H9 (cell line): ENCODE measurements at regions not wholly inside any gene's neighbourhood (a gene's known extent, or its start where the extent isn't known, plus 50 kb on each side); places are given as distances from the start of the nearest gene placed in this dataset.

Experiments used
- DNase-seq: peaks from one replicate; pipeline ENCODE4 v3.0.0-alpha.2; 2017
- H2AFZ ChIP-seq: one replicate; pipeline ENCODE4 v1.6.1; 2013; ENCODE audit warnings: mild to moderate bottlenecking, low read length, control low read depth, moderate library complexity
- H2AK5ac ChIP-seq: 2 replicates; pipeline ENCODE4 v1.6.1; 2013; ENCODE audit warnings: low read length, control low read depth, mixed read lengths; ENCODE audit not compliant: insufficient read length
- H2BK120ac ChIP-seq: one replicate; pipeline ENCODE4 v1.6.1; 2013; ENCODE audit warnings: low read depth, mild to moderate bottlenecking, low read length, control low read depth, inconsistent platforms; ENCODE audit not compliant: poor library complexity, severe bottlenecking
- H2BK12ac ChIP-seq: 2 replicates; pipeline ENCODE4 v1.6.1; 2013; ENCODE audit warnings: low read length, control low read depth, mixed read lengths, low read depth; ENCODE audit not compliant: insufficient read length
- H2BK15ac ChIP-seq: 2 replicates; pipeline ENCODE4 v1.6.1; 2013; ENCODE audit warnings: low read depth, low read length, control low read depth
- H2BK20ac ChIP-seq: one replicate; pipeline ENCODE4 v1.6.1; 2013; ENCODE audit warnings: low read depth, mild to moderate bottlenecking, low read length, control low read depth, inconsistent platforms; ENCODE audit not compliant: poor library complexity, severe bottlenecking
- H2BK5ac ChIP-seq: 2 replicates; pipeline ENCODE4 v1.6.1; 2013; ENCODE audit warnings: low read length, control low read depth, mixed read lengths; ENCODE audit not compliant: insufficient read length
- H3K14ac ChIP-seq: 2 replicates; pipeline ENCODE4 v1.6.1; 2013; ENCODE audit warnings: low read length, control low read depth; ENCODE audit not compliant: insufficient read depth
- H3K18ac ChIP-seq: 2 replicates; pipeline ENCODE4 v1.6.1; 2013; ENCODE audit warnings: low read depth, mild to moderate bottlenecking, mixed read lengths, low read length, control low read depth; ENCODE audit not compliant: insufficient read length
- H3K23ac ChIP-seq: 2 replicates; pipeline ENCODE4 v1.6.1; 2013; ENCODE audit warnings: low read length, control low read depth, mixed read lengths, low read depth; ENCODE audit not compliant: insufficient read length
- H3K23me2 ChIP-seq: 2 replicates; pipeline ENCODE4 v1.6.1; 2013; ENCODE audit warnings: low read depth, mild to moderate bottlenecking, mixed read lengths, low read length, control low read depth; ENCODE audit not compliant: insufficient read length, poor library complexity, severe bottlenecking
- H3K27ac ChIP-seq: 2 replicates; pipeline ENCODE4 v1.5.1; 2013; ENCODE audit warnings: low read length, control low read depth, mixed read lengths, low read depth; ENCODE audit not compliant: insufficient read length
- H3K27me3 ChIP-seq: 2 replicates; pipeline ENCODE4 v1.6.1; 2013; ENCODE audit warnings: low read length, control low read depth, inconsistent platforms; ENCODE audit not compliant: insufficient read depth
- H3K4ac ChIP-seq: 2 replicates; pipeline ENCODE4 v1.6.1; 2013; ENCODE audit warnings: low read depth, mild to moderate bottlenecking, control low read depth, inconsistent platforms, low read length, moderate library complexity
- H3K4me1 ChIP-seq: 2 replicates; pipeline ENCODE4 v1.6.1; 2013; ENCODE audit warnings: low read length, control low read depth, inconsistent platforms; ENCODE audit not compliant: insufficient read depth
- H3K4me2 ChIP-seq: 2 replicates; pipeline ENCODE4 v1.6.1; 2013; ENCODE audit warnings: low read length, control low read depth, mixed read lengths; ENCODE audit not compliant: insufficient read length, insufficient read depth
- H3K56ac ChIP-seq: 2 replicates; pipeline ENCODE4 v1.6.1; 2013; ENCODE audit warnings: low read depth, mild to moderate bottlenecking, mixed read lengths, low read length, control low read depth; ENCODE audit not compliant: insufficient read length
- H3K79me1 ChIP-seq: 2 replicates; pipeline ENCODE4 v1.6.1; 2013; ENCODE audit warnings: low read depth, mild to moderate bottlenecking, moderate library complexity, low read length, control low read depth, inconsistent platforms; ENCODE audit not compliant: insufficient read depth, poor library complexity, severe bottlenecking
- H3K79me2 ChIP-seq: 2 replicates; pipeline ENCODE4 v1.6.1; 2013; ENCODE audit warnings: low read length, control low read depth, inconsistent platforms; ENCODE audit not compliant: insufficient read depth
- H3K9ac ChIP-seq: 2 replicates; pipeline ENCODE4 v1.6.1; 2013; ENCODE audit warnings: low read length, control low read depth, mixed read lengths; ENCODE audit not compliant: insufficient read length; ENCODE audit errors: extremely low read depth
- H3K9me3 ChIP-seq: one replicate; pipeline ENCODE4 v1.6.1; 2013; ENCODE audit warnings: low read depth, low read length, inconsistent platforms; ENCODE audit not compliant: control insufficient read depth
- H3T11ph ChIP-seq: one replicate; pipeline ENCODE4 v1.6.1; 2013; ENCODE audit warnings: mild to moderate bottlenecking, low read length, control low read depth, inconsistent platforms
- H4K20me1 ChIP-seq: one replicate; pipeline ENCODE4 v1.6.1; 2013; ENCODE audit not compliant: control insufficient read depth, insufficient read length, insufficient read depth
- H4K5ac ChIP-seq: 2 replicates; pipeline ENCODE4 v1.6.1; 2013; ENCODE audit warnings: low read depth, mild to moderate bottlenecking, mixed read lengths, low read length, control low read depth; ENCODE audit not compliant: insufficient read length
- H4K8ac ChIP-seq: replicated peaks from 2 replicates; pipeline ENCODE4 v1.6.1; 2013; ENCODE audit warnings: low read length, control low read depth, mixed read lengths, low read depth; ENCODE audit not compliant: insufficient read length
- H4K91ac ChIP-seq: 2 replicates; pipeline ENCODE4 v1.6.1; 2013; ENCODE audit warnings: low read depth, mild to moderate bottlenecking, moderate library complexity, mixed read lengths, low read length, control low read depth; ENCODE audit not compliant: insufficient read length
- H3K27ac Mint-ChIP-seq, 3 experiments: 2 replicates in 2 of 3; 3 replicates in 1 of 3; pipeline ENCODE4 v1.8.0; 2020 to 2021; ENCODE audit warnings: mixed read lengths in 3 of 3, mild to moderate bottlenecking in 1 of 3, moderate library complexity in 1 of 3
- H3K27me3 Mint-ChIP-seq: 2 replicates; pipeline ENCODE4 v1.8.0; 2021; ENCODE audit warnings: low read depth, mild to moderate bottlenecking, moderate library complexity, mixed read lengths
- H3K36me3 Mint-ChIP-seq, 3 experiments: 2 replicates in 2 of 3; 3 replicates in 1 of 3; pipeline ENCODE4 v1.8.0; 2020 to 2021; ENCODE audit warnings: low read depth in 3 of 3, mixed read lengths in 3 of 3; ENCODE audit not compliant: insufficient read depth in 1 of 3
- H3K4me1 Mint-ChIP-seq, 2 experiments: 2 replicates each; pipeline ENCODE4 v1.8.0; 2020; ENCODE audit warnings: mixed read lengths in 2 of 2
- H3K4me3 Mint-ChIP-seq, 2 experiments: 2 replicates in 1 of 2; 3 replicates in 1 of 2; pipeline ENCODE4 v1.8.0; 2020 to 2021; ENCODE audit warnings: mild to moderate bottlenecking in 2 of 2, mixed read lengths in 2 of 2, moderate library complexity in 1 of 2
- H3K9me3 Mint-ChIP-seq, 2 experiments: 2 replicates in 1 of 2; 3 replicates in 1 of 2; pipeline ENCODE4 v1.8.0; 2020; ENCODE audit warnings: mild to moderate bottlenecking in 2 of 2, mixed read lengths in 2 of 2, moderate library complexity in 1 of 2
- WGBS: extraction: QIAGEN DNeasy Blood & Tissue Kit; methylation state at CpG from one replicate; pipeline ENCODE4 v1.1.7; 2013; ENCODE audit warnings: missing lambda C conversion rate, low lambda C conversion rate, mixed read lengths; ENCODE audit not compliant: insufficient read length; ENCODE audit errors: extremely low coverage; 5-methylcytosine and 5-hydroxymethylcytosine counted together
- TF ChIP-seq, protein P1 (sequence below): fragments of 200-600 bp; sonication (generic); conservative IDR thresholded peaks from 3 replicates; pipeline ENCODE4 v1.8.0; 2021; ENCODE audit warnings: antibody characterized with exemption, mild to moderate bottlenecking

- DNase-seq: no peak
- no peak overlapping the region for H3K18ac ChIP-seq
Measured at GRCh38 chr4:180512801-180513475, 1730.3 kb upstream of the TENM3 start.

More at GRCh38 chr4:180512801-180513475, 1730.3 kb upstream of the TENM3 start:
- no peak overlapping the region for H3K9ac ChIP-seq
- H2AFZ ChIP-seq: no peak overlapping the region
- H2BK12ac ChIP-seq: no peak overlapping the region
- H3K9me3 Mint-ChIP-seq: no peaks in the 10 kb centered on the region
- no peaks in the 10 kb centered on the region for H3K27me3 ChIP-seq
- H3K23ac ChIP-seq: no peak overlapping the region
- no peak overlapping the region for H3K27ac ChIP-seq
- no peak overlapping the region for H3K14ac ChIP-seq
- H3T11ph ChIP-seq: no peak overlapping the region
- H4K8ac ChIP-seq: no peak overlapping the region
- no CpG with 5 or more reads among the region's 3 CpGs for WGBS
- H3K27ac Mint-ChIP-seq: 0 out of 7 replicates have a peak overlapping the region, but pooled peaks of 1 of the 3 experiments have one; percentile 35
- H2BK120ac ChIP-seq: no peak overlapping the region
- no peaks in the 10 kb centered on the region for H3K23me2 ChIP-seq
- no peaks in the 10 kb centered on the region for H4K20me1 ChIP-seq
- no peaks in the 10 kb centered on the region for H3K9me3 ChIP-seq
- no peak overlapping the region for H3K4ac ChIP-seq
- no peak overlapping the region for H2AK5ac ChIP-seq
- no peak overlapping the region for H4K5ac ChIP-seq
- H3K36me3 Mint-ChIP-seq: no peaks in the 10 kb centered on the region
- no peak overlapping the region for H3K4me3 Mint-ChIP-seq
- H2BK15ac ChIP-seq: no peak overlapping the region
- H3K79me2 ChIP-seq: no peaks in the 10 kb centered on the region
- no peak overlapping the region for H2BK5ac ChIP-seq
- H4K91ac ChIP-seq: no peak overlapping the region
- TF ChIP-seq, protein P1, sequence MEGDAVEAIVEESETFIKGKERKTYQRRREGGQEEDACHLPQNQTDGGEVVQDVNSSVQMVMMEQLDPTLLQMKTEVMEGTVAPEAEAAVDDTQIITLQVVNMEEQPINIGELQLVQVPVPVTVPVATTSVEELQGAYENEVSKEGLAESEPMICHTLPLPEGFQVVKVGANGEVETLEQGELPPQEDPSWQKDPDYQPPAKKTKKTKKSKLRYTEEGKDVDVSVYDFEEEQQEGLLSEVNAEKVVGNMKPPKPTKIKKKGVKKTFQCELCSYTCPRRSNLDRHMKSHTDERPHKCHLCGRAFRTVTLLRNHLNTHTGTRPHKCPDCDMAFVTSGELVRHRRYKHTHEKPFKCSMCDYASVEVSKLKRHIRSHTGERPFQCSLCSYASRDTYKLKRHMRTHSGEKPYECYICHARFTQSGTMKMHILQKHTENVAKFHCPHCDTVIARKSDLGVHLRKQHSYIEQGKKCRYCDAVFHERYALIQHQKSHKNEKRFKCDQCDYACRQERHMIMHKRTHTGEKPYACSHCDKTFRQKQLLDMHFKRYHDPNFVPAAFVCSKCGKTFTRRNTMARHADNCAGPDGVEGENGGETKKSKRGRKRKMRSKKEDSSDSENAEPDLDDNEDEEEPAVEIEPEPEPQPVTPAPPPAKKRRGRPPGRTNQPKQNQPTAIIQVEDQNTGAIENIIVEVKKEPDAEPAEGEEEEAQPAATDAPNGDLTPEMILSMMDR: no peak
- peaks cover 5 to 6% of the 10 kb centered on the region in 2 experiments; a peak in 2 of 4 replicates for H3K4me1 Mint-ChIP-seq
- H3K56ac ChIP-seq: no peak overlapping the region
- H3K27me3 Mint-ChIP-seq: no peaks in the 10 kb centered on the region
- no peak overlapping the region for H3K4me2 ChIP-seq
- no peak overlapping the region for H2BK20ac ChIP-seq
- no peaks in the 10 kb centered on the region for H3K79me1 ChIP-seq
- H3K4me1 ChIP-seq: no peaks in the 10 kb centered on the region
